ENCODE measurements at regions not wholly inside any gene's neighbourhood (a gene's known extent, or its start where the extent isn't known, plus 50 kb on each side); places are given as distances from the start of the nearest gene placed in this dataset.
"Not testable (repeated sequence)": the region's sequence is repeated elsewhere in the genome, so short reads cannot be mapped to it uniquely, and the experiment has no call there.

DNA sequence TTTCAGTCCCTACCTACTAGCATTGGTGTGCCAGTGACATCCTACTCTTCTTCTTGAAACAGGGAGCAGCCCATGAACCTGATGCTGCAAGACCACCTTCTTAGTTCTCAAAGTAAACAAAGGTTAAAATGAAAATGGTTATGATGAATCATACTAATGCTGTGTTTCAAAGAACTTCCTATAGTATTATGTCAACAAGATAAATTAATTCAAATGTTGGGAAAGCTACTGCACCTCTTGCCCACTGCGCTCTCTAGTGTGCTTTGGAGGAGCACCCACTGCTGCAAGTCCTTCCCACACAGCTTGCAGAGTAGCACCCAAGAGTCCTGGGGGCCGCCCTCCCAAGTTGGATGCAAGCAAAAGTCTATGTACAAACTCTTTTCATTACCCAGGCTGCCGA lies 81.1 kb downstream of the CD200R1L start:
- ATAC-seq (replicated peaks in 6 of 8) = no peak
- Histone ChIP-seq H3K27ac (no peak overlapping the region), H3K4me3 (no peak overlapping the region), H3K4me1 (replicated peaks in 1 of 2) (no peaks in the 10 kb centered on the region)
- in situ Hi-C loops (cut with MboI; ENCODE audit: low pct_unique_long_range_greater_than_20kb in 2 of 9, low sequenced_read_pairs in 9 of 9, unreplicated experiment in 9 of 9) = no loop called here
- 33 to 100% (median 93%) methylated on average over 1 to 3 of the region's 3 CpGs; no CpG with 5 or more reads in 4 of the 10 experiments for WGBS, 10 experiments

- Histone ChIP-seq H3K27ac (no peak overlapping the region), H3K4me1 (replicated peaks in 1 of 2) (peaks cover 0 to 10% of the 10 kb centered on the region in 2 donors), H3K4me3 (no peak overlapping the region)
- WGBS, 10 experiments = 74 to 100% (median 88%) methylated on average over 1 to 3 of the region's 3 CpGs
- no peak for ATAC-seq (replicated peaks in 6 of 8)
- in situ Hi-C loops (cut with MboI; ENCODE audit: low pct_unique_long_range_greater_than_20kb in 2 of 9, low sequenced_read_pairs in 9 of 9, unreplicated experiment in 9 of 9) = no loop called here
Measured at GRCh38 chr3:112763258-112763657, 83.4 kb downstream of the CD200R1L start.

DNA sequence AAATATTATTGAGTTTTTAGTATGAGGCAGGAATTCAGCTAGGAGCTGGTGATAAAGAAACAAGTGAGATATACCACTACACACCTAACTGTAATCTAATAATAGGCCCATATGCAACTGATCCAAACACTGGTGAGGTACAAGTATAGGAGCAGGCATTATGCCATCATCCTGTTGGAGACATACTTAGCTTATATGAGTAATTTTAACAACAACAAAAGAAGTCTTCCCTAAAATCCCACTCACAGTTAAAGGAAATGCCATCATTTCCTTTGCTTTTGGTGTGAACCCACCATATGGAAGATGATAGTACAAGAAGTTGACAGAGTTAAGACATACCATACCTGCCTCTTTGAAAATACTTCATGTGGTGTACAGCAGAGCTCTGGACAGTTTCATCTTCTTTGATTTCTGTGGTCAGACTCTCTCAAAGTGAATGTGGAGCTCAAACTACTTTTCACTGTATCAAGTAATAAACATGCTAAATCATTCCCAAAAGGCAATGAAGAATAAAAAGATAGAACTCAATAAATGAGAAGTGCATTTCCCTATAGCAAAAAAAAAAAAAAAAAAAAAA lies 85.5 kb downstream of the CD200R1L start:
- in situ Hi-C loops (cut with MboI; ENCODE audit: low pct_unique_long_range_greater_than_20kb in 2 of 9, low sequenced_read_pairs in 9 of 9, unreplicated experiment in 9 of 9) = no loop called here
- H3K4me1 ChIP-seq (replicated peaks in 1 of 2) = peaks cover 0 to 10% of the 10 kb centered on the region in 2 donors
- ATAC-seq (replicated peaks in 6 of 8) = no peak
- no peak overlapping the region for H3K4me3 ChIP-seq
- no peak overlapping the region for H3K27ac ChIP-seq

- peak overlapping the region in 1 of 2 donors; percentile 75 for H3K27ac ChIP-seq
- H3K4me1 ChIP-seq (replicated peaks in 1 of 2) = peaks cover 0 to 10% of the 10 kb centered on the region in 2 donors
- ATAC-seq (replicated peaks in 6 of 8) = peak in 1 of 8 experiments; percentile 5
- H3K4me3 ChIP-seq = no peak overlapping the region
- 80 to 100% (median 88%) methylated on average over 1 of the region's 1 CpG; no CpG with 5 or more reads in 7 of the 10 experiments for WGBS, 10 experiments
- in situ Hi-C loops (cut with MboI; ENCODE audit: low pct_unique_long_range_greater_than_20kb in 2 of 9, low sequenced_read_pairs in 9 of 9, unreplicated experiment in 9 of 9) = no loop called here
Measured at GRCh38 chr3:112759681-112760080, 87.0 kb downstream of the CD200R1L start.

GRCh38 chr3:112759210-112759609 lies 87.5 kb downstream of the CD200R1L start:
- ATAC-seq (replicated peaks in 6 of 8) = no peak
- peaks cover 0 to 10% of the 10 kb centered on the region in 2 donors for H3K4me1 ChIP-seq (replicated peaks in 1 of 2)
- H3K4me3 ChIP-seq = no peak overlapping the region
- in situ Hi-C loops (cut with MboI; ENCODE audit: low pct_unique_long_range_greater_than_20kb in 2 of 9, low sequenced_read_pairs in 9 of 9, unreplicated experiment in 9 of 9) = no loop called here
- peak overlapping the region in 1 of 2 donors; percentile 75 for H3K27ac ChIP-seq
- 50 to 100% (median 78%) methylated on average over 1 of the region's 1 CpG; no CpG with 5 or more reads in 1 of the 10 experiments for WGBS, 10 experiments

DNA sequence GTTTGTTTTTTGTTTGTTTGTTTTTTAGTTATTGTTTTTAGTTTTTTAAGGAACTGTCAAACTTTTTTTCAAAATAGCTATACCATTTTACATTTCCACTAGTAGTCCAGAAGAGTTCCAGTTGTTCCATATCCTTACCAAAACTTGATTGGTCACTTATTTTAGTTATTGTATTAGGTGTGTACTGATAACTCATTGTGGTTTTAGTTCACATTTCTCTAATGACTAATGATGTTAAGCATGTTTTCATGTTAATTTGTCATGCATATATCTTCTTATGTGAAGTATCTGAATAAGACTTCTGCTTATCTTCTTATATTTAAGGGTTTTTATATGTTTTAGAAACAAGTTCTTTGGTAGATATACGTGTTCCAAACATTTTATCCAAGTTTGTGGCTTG lies 89.5 kb downstream of the CD200R1L start:
- ATAC-seq (replicated peaks in 6 of 8) = no peak
- Histone ChIP-seq H3K4me3 (no peak overlapping the region), H3K27ac (no peak overlapping the region), H3K4me1 (replicated peaks in 1 of 2) (peaks cover 0 to 12% of the 10 kb centered on the region in 2 donors)
- in situ Hi-C loops (cut with MboI; ENCODE audit: low pct_unique_long_range_greater_than_20kb in 2 of 9, low sequenced_read_pairs in 9 of 9, unreplicated experiment in 9 of 9) = no loop called here
- 31 to 100% (median 74%) methylated on average over 1 of the region's 1 CpG; no CpG with 5 or more reads in 2 of the 10 experiments for WGBS, 10 experiments

GRCh38 chr3:112755845-112756613 lies 90.6 kb downstream of the CD200R1L start:
- no peak for ATAC-seq (replicated peaks in 6 of 8)
- no peak overlapping the region for H3K27ac ChIP-seq
- in situ Hi-C loops (cut with MboI; ENCODE audit: low pct_unique_long_range_greater_than_20kb in 2 of 9, low sequenced_read_pairs in 9 of 9, unreplicated experiment in 9 of 9) = no loop called here
- no peak overlapping the region for H3K4me3 ChIP-seq
- 56 to 100% (median 93%) methylated on average over 1 to 4 of the region's 4 CpGs; no CpG with 5 or more reads in 2 of the 10 experiments for WGBS, 10 experiments
- H3K4me1 ChIP-seq (replicated peaks in 1 of 2) = peaks cover 4 to 24% of the 10 kb centered on the region in 2 donors

DNA sequence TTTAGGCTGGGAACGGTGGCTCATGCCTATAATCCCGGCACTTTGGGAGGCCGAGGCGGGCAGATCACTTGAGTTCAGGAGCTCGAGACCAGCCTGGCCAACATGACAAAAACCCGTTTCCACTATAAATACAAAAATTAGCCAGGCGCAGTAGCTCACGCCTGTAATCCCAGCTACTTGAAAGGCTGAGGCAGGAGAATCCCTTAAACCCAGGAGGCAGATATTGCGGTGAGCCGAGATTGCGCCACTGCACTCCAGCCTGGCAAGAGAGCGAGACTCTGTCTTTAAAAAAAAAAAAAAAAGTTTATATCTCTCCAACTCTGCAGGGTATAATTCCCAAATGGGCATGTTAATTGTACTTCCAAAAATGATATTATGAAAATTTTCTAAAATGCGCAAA lies 91.6 kb downstream of the CD200R1L start:
- H3K27ac ChIP-seq; H3K4me3 ChIP-seq; in situ Hi-C loops (cut with MboI; ENCODE audit: low pct_unique_long_range_greater_than_20kb in 2 of 9, low sequenced_read_pairs in 9 of 9, unreplicated experiment in 9 of 9): not testable (repeated sequence)
- H3K4me1 ChIP-seq (replicated peaks in 1 of 2) = peaks cover 4 to 25% of the 10 kb centered on the region in 2 donors
- peak in 1 of 8 experiments; percentile 59 for ATAC-seq (replicated peaks in 6 of 8)
- 76 to 98% (median 86%) methylated on average over 1 to 13 of the region's 13 CpGs for WGBS, 10 experiments

GRCh38 chr3:112751564-112752512 lies 94.8 kb downstream of the CD200R1L start:
- Histone ChIP-seq H3K27ac (no peak overlapping the region), H3K4me3 (no peak overlapping the region), H3K4me1 (replicated peaks in 1 of 2) (peaks cover 4 to 24% of the 10 kb centered on the region in 2 donors)
- in situ Hi-C loops (cut with MboI; ENCODE audit: low pct_unique_long_range_greater_than_20kb in 2 of 9, low sequenced_read_pairs in 9 of 9, unreplicated experiment in 9 of 9) = no loop called here
- ATAC-seq (replicated peaks in 6 of 8) = peak in 7 of 8 experiments; percentile 66 to 88 (median 74)
- whole genome bisulfite sequencing, 10 experiments = 43 to 79% (median 60%) methylated on average over 2 to 3 of the region's 3 CpGs; no CpG with 5 or more reads in 2 of the 10 experiments

DNA sequence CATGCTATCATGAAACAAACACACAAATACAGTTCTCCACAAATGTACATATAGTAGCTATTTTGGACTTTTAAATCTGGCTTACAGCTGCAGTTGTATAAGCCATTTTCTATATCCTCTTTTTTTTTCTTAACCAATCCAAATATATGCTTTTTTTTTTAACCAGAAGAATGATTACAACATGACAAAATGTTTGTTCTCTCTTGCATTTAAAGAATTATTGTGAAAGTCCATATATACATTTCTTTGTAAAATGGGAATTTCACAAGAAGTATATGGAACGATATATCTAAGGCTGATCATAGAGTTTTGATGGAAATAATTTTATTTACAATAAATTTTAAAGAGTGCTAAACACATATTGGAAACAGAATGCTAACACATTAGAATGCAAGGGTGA lies 95.6 kb downstream of the CD200R1L start:
- no peak overlapping the region for H3K27ac ChIP-seq
- 75 to 100% (median 90%) methylated on average over 1 of the region's 1 CpG; no CpG with 5 or more reads in 2 of the 10 experiments for WGBS, 10 experiments
- no peak for ATAC-seq (replicated peaks in 6 of 8)
- H3K4me1 ChIP-seq (replicated peaks in 1 of 2) = peaks cover 4 to 24% of the 10 kb centered on the region in 2 donors
- in situ Hi-C loops (cut with MboI; ENCODE audit: low pct_unique_long_range_greater_than_20kb in 2 of 9, low sequenced_read_pairs in 9 of 9, unreplicated experiment in 9 of 9) = no loop called here
- H3K4me3 ChIP-seq = no peak overlapping the region

- Histone ChIP-seq H3K4me1 (replicated peaks in 1 of 2) (peaks cover 4 to 24% of the 10 kb centered on the region in 2 donors), H3K27ac (no peak overlapping the region), H3K4me3 (no peak overlapping the region)
- 44 to 97% (median 93%) methylated on average over 1 to 3 of the region's 3 CpGs; no CpG with 5 or more reads in 2 of the 10 experiments for WGBS, 10 experiments
- ATAC-seq (replicated peaks in 6 of 8) = no peak
- in situ Hi-C loops (cut with MboI; ENCODE audit: low pct_unique_long_range_greater_than_20kb in 2 of 9, low sequenced_read_pairs in 9 of 9, unreplicated experiment in 9 of 9) = loop anchor here in 2 of 9 experiments (25.0 kb wide), 1 partner anchor 240 kb away; the partner anchor contains the start of genes CD200R1 (in 2 of the 2) and GTPBP8 (in 2 of the 2)
Measured at GRCh38 chr3:112747624-112748023, 99.0 kb downstream of the CD200R1L start.

DNA sequence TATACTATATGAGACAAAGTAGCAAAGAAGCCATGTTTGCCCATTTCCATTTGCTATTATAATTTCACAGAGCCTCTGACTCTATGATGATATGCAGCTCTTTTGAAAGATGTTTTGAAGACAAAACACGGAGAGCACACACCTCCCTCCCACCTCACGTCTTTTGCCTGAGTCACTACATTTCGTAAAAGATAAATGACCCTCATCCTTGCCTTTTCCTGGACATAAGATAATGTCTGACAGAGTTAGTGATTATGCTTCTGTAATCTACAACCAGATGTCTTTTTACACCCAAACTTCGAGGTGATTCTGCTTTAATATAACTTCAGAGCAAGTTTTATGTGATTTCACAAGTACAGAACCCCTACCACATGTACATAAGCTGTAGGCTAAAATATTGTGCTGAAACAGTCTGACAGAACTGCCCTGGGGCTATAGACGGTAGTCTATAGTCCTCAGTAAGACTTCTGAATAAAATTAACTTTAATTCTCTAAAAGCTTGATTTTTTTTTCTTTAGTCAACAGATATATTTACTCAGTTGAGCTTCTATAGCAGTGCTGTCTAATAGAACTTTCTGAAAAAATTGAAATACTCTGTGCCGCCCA lies 99.9 kb downstream of the CD200R1L start:
- no peak overlapping the region for H3K27ac ChIP-seq
- WGBS, 10 experiments = 40 to 84% (median 50%) methylated on average over 1 to 5 of the region's 6 CpGs; no CpG with 5 or more reads in 1 of the 10 experiments
- ATAC-seq (replicated peaks in 6 of 8) = peak in 4 of 8 experiments; percentile 26 to 86 (median 72)
- in situ Hi-C loops (cut with MboI; ENCODE audit: low pct_unique_long_range_greater_than_20kb in 2 of 9, low sequenced_read_pairs in 9 of 9, unreplicated experiment in 9 of 9) = loop anchor here in 2 of 9 experiments (25.0 kb wide), 1 partner anchor 241 kb away; the partner anchor contains the start of genes CD200R1 (in 2 of the 2) and GTPBP8 (in 2 of the 2)
- no peak overlapping the region for H3K4me3 ChIP-seq
- H3K4me1 ChIP-seq (replicated peaks in 1 of 2) = peaks cover under 1 to 17% of the 10 kb centered on the region in 2 donors

Data from motor neuron (in vitro differentiated cells).